Choroid plexus epithelial cell (primary cell): ENCODE measurements at regions not wholly inside any gene's neighbourhood (a gene's known extent, or its start where the extent isn't known, plus 50 kb on each side); places are given as distances from the start of the nearest gene placed in this dataset.

Experiments used
- DNase-seq: peaks from one replicate; pipeline ENCODE4 v3.0.0-alpha.2; 2010; ENCODE audit warnings: low read depth
- H3K4me3 ChIP-seq: 2 replicates; pipeline ENCODE4 v1.5.1; 2011; ENCODE audit warnings: low read depth, mild to moderate bottlenecking, control low read depth, low read length, moderate library complexity
- CTCF ChIP-seq: conservative IDR thresholded peaks from 2 replicates; pipeline ENCODE4 v1.5.1; 2011; ENCODE audit warnings: low read depth, mild to moderate bottlenecking, control low read depth, inconsistent platforms, low read length, moderate library complexity

GRCh38 chr6:149227796-149228195, 89.7 kb upstream of the TAB2 start:
- no peak for TF ChIP-seq CTCF
- DNase-seq: no peak
- H3K4me3 ChIP-seq: no peak overlapping the region

- H3K4me3 ChIP-seq: no peak overlapping the region
- no peak for TF ChIP-seq CTCF
- no peak for DNase-seq
Measured at GRCh38 chr6:149228311-149228955, 89.1 kb upstream of the TAB2 start.

- no peak for TF ChIP-seq CTCF
- H3K4me3 ChIP-seq: no peak overlapping the region
- DNase-seq: no peak
Measured at GRCh38 chr6:149229096-149229495, 88.4 kb upstream of the TAB2 start.

- TF ChIP-seq CTCF: no peak
Measured at GRCh38 chr6:149230712-149231460, 86.6 kb upstream of the TAB2 start.

GRCh38 chr6:149231778-149232177, 85.7 kb upstream of the TAB2 start:
- no peak for TF ChIP-seq CTCF
- no peak overlapping the region for H3K4me3 ChIP-seq
- peak; percentile 83 for DNase-seq

More at GRCh38 chr6:149230712-149231460, 86.6 kb upstream of the TAB2 start:
- H3K4me3 ChIP-seq: no peak overlapping the region
- no peak for DNase-seq

- no peak for TF ChIP-seq CTCF
- H3K4me3 ChIP-seq: no peak overlapping the region
- peak; percentile 90 for DNase-seq
Measured at GRCh38 chr6:149233056-149233715, 84.3 kb upstream of the TAB2 start.
